Neural crest cell (in vitro differentiated cells): ENCODE measurements at regions not wholly inside any gene's neighbourhood (a gene's known extent, or its start where the extent isn't known, plus 50 kb on each side); places are given as distances from the start of the nearest gene placed in this dataset.

ENCODE experiments used
- DNase-seq: peaks from one replicate; pipeline ENCODE4 v3.0.0; 2021; ENCODE audit warnings: low read depth, mixed read lengths, low spot score
- H3K27ac Mint-ChIP-seq: one replicate; pipeline ENCODE4 v1.8.0; 2021; ENCODE audit warnings: mild to moderate bottlenecking, mixed read lengths; ENCODE audit not compliant: unreplicated experiment
- H3K27me3 Mint-ChIP-seq: 2 replicates; pipeline ENCODE4 v1.8.0; 2021; ENCODE audit warnings: low read depth, mild to moderate bottlenecking, mixed read lengths
- H3K36me3 Mint-ChIP-seq: 2 replicates; pipeline ENCODE4 v1.8.0; 2021; ENCODE audit warnings: low read depth, mild to moderate bottlenecking, mixed read lengths
- H3K4me1 Mint-ChIP-seq: 2 replicates; pipeline ENCODE4 v1.8.0; 2021; ENCODE audit warnings: mixed read lengths
- H3K4me3 Mint-ChIP-seq: one replicate; pipeline ENCODE4 v1.8.0; 2021; ENCODE audit warnings: mild to moderate bottlenecking, mixed read lengths
- H3K9me3 Mint-ChIP-seq: 2 replicates; pipeline ENCODE4 v1.8.0; 2021; ENCODE audit warnings: mixed read lengths
- TF ChIP-seq, protein P1 (sequence below): fragments of 200-600 bp; sonication (generic); conservative IDR thresholded peaks from 2 replicates; pipeline ENCODE4 v1.5.0; 2021; ENCODE audit warnings: antibody characterized with exemption, mild to moderate bottlenecking

DNA sequence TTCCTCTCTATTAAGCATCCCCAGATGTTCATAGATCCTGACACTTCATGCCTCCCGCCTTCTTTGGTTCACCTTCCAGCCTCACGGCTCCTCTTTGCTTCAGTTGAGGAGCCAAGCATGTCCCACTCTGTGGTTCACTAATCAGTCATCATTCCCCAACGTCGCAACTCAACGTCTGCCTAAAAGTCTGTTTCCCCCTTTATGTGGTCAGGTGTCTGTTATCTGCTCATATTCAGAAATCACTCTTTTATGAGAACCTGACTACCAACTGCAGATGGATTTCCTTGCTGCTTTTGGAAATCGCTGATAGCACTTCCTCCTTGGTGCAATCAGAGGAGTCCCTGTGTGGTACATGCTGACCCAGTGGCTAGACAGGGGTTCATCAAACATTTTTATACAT is 94.1 kb upstream of the VANGL1 start:
- no peak overlapping the region for H3K27ac Mint-ChIP-seq
- TF ChIP-seq, protein P1, sequence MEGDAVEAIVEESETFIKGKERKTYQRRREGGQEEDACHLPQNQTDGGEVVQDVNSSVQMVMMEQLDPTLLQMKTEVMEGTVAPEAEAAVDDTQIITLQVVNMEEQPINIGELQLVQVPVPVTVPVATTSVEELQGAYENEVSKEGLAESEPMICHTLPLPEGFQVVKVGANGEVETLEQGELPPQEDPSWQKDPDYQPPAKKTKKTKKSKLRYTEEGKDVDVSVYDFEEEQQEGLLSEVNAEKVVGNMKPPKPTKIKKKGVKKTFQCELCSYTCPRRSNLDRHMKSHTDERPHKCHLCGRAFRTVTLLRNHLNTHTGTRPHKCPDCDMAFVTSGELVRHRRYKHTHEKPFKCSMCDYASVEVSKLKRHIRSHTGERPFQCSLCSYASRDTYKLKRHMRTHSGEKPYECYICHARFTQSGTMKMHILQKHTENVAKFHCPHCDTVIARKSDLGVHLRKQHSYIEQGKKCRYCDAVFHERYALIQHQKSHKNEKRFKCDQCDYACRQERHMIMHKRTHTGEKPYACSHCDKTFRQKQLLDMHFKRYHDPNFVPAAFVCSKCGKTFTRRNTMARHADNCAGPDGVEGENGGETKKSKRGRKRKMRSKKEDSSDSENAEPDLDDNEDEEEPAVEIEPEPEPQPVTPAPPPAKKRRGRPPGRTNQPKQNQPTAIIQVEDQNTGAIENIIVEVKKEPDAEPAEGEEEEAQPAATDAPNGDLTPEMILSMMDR = no peak
- no peak overlapping the region for H3K4me3 Mint-ChIP-seq
- no peaks in the 10 kb centered on the region for H3K36me3 Mint-ChIP-seq
- H3K4me1 Mint-ChIP-seq = no peaks in the 10 kb centered on the region
- H3K9me3 Mint-ChIP-seq = peaks cover 3% of the 10 kb centered on the region
- DNase-seq = no peak
- peaks cover 5% of the 10 kb centered on the region for H3K27me3 Mint-ChIP-seq

DNA sequence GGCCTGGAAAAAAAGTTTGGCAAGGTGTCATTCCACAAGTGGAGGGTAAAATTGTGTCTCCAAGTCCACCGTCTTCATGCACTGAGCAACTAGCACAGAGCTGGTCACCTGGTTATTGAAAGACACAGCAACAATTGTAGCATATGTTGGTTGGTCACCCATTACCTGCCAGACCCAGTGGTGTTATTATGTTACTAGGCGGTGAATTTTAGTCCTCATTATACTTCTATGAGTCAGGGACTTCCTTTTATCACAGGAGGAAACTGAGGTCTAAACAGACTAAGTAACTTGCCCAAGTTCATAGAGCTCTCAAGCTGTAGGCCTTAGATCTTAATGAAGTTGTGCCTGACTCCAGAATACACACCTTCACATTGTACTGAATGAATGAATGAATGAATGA is 94.9 kb upstream of the VANGL1 start:
- DNase-seq = no peak
- H3K4me1 Mint-ChIP-seq = no peaks in the 10 kb centered on the region
- peaks cover 5% of the 10 kb centered on the region for H3K27me3 Mint-ChIP-seq
- no peaks in the 10 kb centered on the region for H3K36me3 Mint-ChIP-seq
- H3K9me3 Mint-ChIP-seq = peaks cover 3% of the 10 kb centered on the region
- H3K27ac Mint-ChIP-seq = no peak overlapping the region
- TF ChIP-seq, protein P1 = no peak
- no peak overlapping the region for H3K4me3 Mint-ChIP-seq

DNA sequence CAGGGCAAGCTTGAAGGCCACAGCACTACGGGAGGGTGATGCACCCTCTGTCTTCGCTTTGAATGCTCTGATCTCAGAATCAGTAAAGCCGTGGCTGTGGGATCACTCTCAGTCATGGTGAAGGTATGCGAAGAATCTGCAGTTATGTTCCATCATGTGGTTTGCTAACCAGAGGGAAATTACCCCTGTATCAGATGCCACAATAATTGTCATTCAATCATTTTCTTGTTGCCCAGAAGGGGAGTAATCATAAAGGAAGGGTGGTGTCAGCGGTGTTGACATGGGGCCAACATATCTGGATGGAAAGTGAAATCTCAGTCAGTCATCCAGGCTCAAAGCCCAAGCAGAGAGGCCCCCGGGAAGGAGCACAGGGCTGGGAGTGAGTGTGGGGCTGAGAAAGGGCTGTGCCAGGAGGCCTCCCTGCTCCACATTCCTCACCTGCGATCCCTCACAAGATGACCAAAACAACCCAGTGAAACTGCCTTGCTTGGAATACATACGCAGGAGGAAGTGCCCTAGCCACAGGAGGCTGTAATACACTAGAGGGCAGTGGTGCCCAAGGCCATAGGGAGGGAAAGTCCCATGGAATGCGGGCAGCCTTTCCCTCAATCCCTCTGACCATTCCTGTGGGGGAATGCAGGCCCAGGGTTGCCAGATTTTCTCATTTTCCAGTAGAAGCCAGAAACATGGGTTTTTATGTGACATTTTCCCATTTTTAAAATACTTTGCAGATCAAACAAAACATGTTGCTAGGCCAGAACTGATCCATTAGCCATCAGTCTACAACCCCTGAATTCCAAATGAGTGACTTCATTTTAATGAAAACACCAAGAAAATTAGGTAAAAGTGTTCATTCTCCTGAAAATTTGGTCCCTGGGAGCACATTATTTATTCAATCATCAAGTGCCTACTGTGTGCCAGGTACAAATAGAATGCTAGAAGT is 95.7 kb upstream of the VANGL1 start:
- no peak overlapping the region for H3K4me3 Mint-ChIP-seq
- no peak overlapping the region for H3K27ac Mint-ChIP-seq
- H3K9me3 Mint-ChIP-seq = peaks cover 3% of the 10 kb centered on the region
- H3K36me3 Mint-ChIP-seq = no peaks in the 10 kb centered on the region
- TF ChIP-seq, protein P1 = peak; percentile 57
- H3K4me1 Mint-ChIP-seq = no peaks in the 10 kb centered on the region
- H3K27me3 Mint-ChIP-seq = peaks cover 2% of the 10 kb centered on the region
- peak; percentile 13 for DNase-seq

DNA sequence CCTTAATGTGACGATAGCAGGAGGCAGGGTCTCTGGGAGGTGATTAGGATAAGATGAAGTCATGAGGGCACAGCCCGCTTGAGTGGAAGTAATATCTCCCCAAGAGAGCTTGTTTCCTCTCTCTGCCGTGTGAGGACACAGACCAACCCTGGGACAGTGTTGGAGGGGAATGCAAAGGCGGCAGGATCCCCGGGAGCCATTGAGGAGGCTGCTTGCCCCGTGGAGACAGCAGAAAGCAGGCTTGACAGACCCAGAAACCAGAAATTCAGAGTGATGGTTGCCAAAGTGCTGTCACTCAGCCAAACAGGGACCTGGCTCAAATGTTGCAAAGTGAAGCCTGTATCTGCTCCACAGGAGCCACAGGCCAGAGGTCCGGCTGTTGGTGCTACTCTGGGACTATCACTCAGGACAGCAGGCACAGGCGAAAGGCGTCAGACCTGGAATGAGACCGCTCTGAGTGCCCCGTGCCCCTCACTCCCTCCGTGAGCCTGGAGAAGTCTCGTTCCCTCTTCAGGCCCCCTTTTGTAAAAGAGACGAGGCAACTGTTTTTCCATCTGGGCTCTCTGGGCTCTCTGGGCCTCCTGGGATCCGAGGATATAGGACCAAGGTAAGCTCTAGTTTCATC is 96.6 kb upstream of the VANGL1 start:
- Mint-ChIP-seq H3K36me3 (no peaks in the 10 kb centered on the region), H3K4me1 (no peaks in the 10 kb centered on the region), H3K4me3 (no peak overlapping the region), H3K27ac (no peak overlapping the region), H3K27me3 (peaks cover 2% of the 10 kb centered on the region), H3K9me3 (no peaks in the 10 kb centered on the region)
- TF ChIP-seq, protein P1 = no peak
- no peak for DNase-seq

DNA sequence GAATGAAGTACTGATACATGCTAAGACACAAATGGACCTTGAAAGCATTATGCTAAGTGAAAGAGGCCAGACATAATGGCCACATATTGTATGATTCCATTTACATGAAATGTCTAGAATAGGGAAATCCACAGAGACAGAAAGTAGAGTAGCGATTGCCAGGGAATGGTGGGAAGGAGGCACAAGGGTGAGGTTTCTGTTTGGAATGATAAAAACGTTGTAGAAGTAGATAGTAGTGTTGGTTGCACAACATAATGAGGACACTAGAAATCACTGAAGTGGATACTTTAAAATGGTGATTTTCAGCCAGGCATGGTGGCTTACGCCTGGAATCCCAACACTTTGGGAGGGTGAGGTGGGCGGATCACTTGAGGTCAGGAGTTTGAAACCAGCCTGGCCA is 97.6 kb upstream of the VANGL1 start:
- no peak for DNase-seq
- H3K27ac Mint-ChIP-seq = no peak overlapping the region
- H3K9me3 Mint-ChIP-seq = no peaks in the 10 kb centered on the region
- H3K36me3 Mint-ChIP-seq = no peaks in the 10 kb centered on the region
- no peaks in the 10 kb centered on the region for H3K4me1 Mint-ChIP-seq
- H3K27me3 Mint-ChIP-seq = no peaks in the 10 kb centered on the region
- no peak overlapping the region for H3K4me3 Mint-ChIP-seq
- TF ChIP-seq, protein P1 = no peak
